GM18505 (cell line): ENCODE measurements at regions not wholly inside any gene's neighbourhood (a gene's known extent, or its start where the extent isn't known, plus 50 kb on each side); places are given as distances from the start of the nearest gene placed in this dataset.

Experiments
- ATAC-seq: cut with Tn5 transposase; IDR thresholded peaks from one replicate; pipeline ENCODE4 v1.9.1; 2021; ENCODE audit not compliant: unreplicated experiment
- POLR2A ChIP-seq: IDR thresholded peaks from 4 replicates; pipeline ENCODE4 v1.6.1; 2011; ENCODE audit warnings: borderline replicate concordance; ENCODE audit not compliant: insufficient read depth, insufficient read length; ENCODE audit errors: extremely low read depth

- no peak for TF ChIP-seq POLR2A
- no peak for ATAC-seq
Observed at GRCh38 chr11:27287205-27287604, 75.8 kb downstream of the CCDC34 start.

GRCh38 chr11:27285761-27286160, 77.3 kb downstream of the CCDC34 start:
- ATAC-seq: no peak

GRCh38 chr11:27282806-27283205, 80.2 kb downstream of the CCDC34 start:
- no peak for ATAC-seq
- TF ChIP-seq POLR2A: no peak

More at GRCh38 chr11:27285761-27286160, 77.3 kb downstream of the CCDC34 start:
- TF ChIP-seq POLR2A: no peak

- ATAC-seq: no peak
- no peak for TF ChIP-seq POLR2A
Observed at GRCh38 chr11:27281740-27282590, 81.0 kb downstream of the CCDC34 start.

- no peak for ATAC-seq
- TF ChIP-seq POLR2A: no peak
Observed at GRCh38 chr11:27281276-27281675, 81.7 kb downstream of the CCDC34 start.

GRCh38 chr11:27280140-27280539, 82.9 kb downstream of the CCDC34 start:
- ATAC-seq: no peak
- TF ChIP-seq POLR2A: no peak

GRCh38 chr11:27279460-27279859, 83.6 kb downstream of the CCDC34 start:
- no peak for ATAC-seq
- no peak for TF ChIP-seq POLR2A

- no peak for TF ChIP-seq POLR2A
- no peak for ATAC-seq
Observed at GRCh38 chr11:27277843-27278242, 85.2 kb downstream of the CCDC34 start.

GRCh38 chr11:27276141-27276540, 86.9 kb downstream of the CCDC34 start:
- TF ChIP-seq POLR2A: no peak

GRCh38 chr11:27274854-27275395, 88.1 kb downstream of the CCDC34 start:
- ATAC-seq: no peak
- no peak for TF ChIP-seq POLR2A

More at GRCh38 chr11:27276141-27276540, 86.9 kb downstream of the CCDC34 start:
- ATAC-seq: no peak

GRCh38 chr11:27266125-27266524, 96.9 kb downstream of the CCDC34 start:
- no peak for ATAC-seq
- TF ChIP-seq POLR2A: no peak

- TF ChIP-seq POLR2A: no peak
- ATAC-seq: no peak
Observed at GRCh38 chr11:27263986-27264385, 99.0 kb downstream of the CCDC34 start.

- TF ChIP-seq POLR2A: no peak
Observed at GRCh38 chr11:27263046-27263445, 100.0 kb downstream of the CCDC34 start.

GRCh38 chr11:27255447-27255828, 107.6 kb downstream of the CCDC34 start:
- ATAC-seq: no peak
- no peak for TF ChIP-seq POLR2A

More at GRCh38 chr11:27263046-27263445, 100.0 kb downstream of the CCDC34 start:
- no peak for ATAC-seq
